ENCODE measurements at regions not wholly inside any gene's neighbourhood (a gene's known extent, or its start where the extent isn't known, plus 50 kb on each side); places are given as distances from the start of the nearest gene placed in this dataset.

GRCh38 chr13:106299621-106300020 lies 235.8 kb downstream of the EFNB2 start:
- Histone ChIP-seq H3K4me1 (no peaks in the 10 kb centered on the region), H3K27ac (replicated peaks in 1 of 4) (no peak overlapping the region), H3K27me3 (no peaks in the 10 kb centered on the region), H3K4me3 (no peak overlapping the region), H3K9me3 (peaks cover 0 to 4% (median 0%) of the 10 kb centered on the region in 4 donors), H3K36me3 (no peaks in the 10 kb centered on the region)
- TF ChIP-seq POLR2A (IDR thresholded peaks at IDR 0.05; ENCODE audit: low read depth) (no peak), POLR2AphosphoS5 (IDR thresholded peaks at IDR 0.05) (no peak), CTCF (IDR thresholded peaks at IDR 0.05) (no peak), EP300 (IDR thresholded peaks at IDR 0.05) (no peak)
- 95% methylated on average over 5 of the region's 5 CpGs for WGBS
- DNase-seq (ENCODE audit: extremely low spot score), result no peak
- intact Hi-C loops (cut with DNase I), result no loop called here

DNA sequence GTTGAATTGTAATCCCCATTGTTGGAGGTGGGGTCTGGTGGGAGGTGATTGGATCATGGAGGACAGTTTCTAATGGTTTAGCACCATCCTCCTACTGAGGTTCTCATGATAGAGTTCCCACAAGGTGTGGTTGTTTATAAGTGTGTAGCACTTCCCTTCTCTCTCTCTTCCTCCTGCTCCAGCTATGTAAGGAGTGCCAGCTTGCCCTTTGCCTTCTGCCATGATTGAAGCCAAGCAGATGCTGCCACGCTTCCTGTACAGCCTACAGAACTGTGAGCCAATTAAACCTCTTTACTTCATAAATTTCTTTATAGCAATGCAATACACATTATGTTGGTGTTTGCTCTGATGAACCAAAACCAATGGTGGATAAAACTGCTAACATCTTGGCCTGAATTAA lies 238.2 kb downstream of the EFNB2 start:
- 93% methylated on average over 1 of the region's 1 CpG for WGBS
- TF ChIP-seq POLR2A (IDR thresholded peaks at IDR 0.05; ENCODE audit: low read depth) (no peak), CTCF (IDR thresholded peaks at IDR 0.05) (no peak), EP300 (IDR thresholded peaks at IDR 0.05) (no peak), POLR2AphosphoS5 (IDR thresholded peaks at IDR 0.05) (no peak)
- intact Hi-C loops (cut with DNase I), result no loop called here

DNA sequence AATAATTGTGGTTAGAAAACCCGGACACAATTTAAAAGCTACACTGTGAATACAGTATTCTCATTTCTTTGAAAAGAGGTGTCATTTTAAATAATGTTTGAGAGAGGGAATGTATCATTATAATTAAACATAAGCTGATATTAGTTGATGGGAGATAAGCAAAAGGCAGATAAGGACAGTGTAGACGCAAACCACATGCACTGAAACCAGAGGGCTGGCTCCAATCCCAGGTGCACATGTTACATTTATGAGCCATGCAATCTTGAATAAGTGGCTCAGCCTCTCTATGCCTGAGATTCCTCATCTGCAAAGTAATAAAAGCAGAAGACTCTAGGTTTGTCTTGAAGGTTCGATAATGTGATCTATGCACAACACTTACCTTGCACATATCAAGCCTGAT lies 238.7 kb downstream of the EFNB2 start:
- DNase-seq (ENCODE audit: extremely low spot score), result no peak
- no peak overlapping the region for H3K27ac ChIP-seq (replicated peaks in 1 of 4)
- intact Hi-C loops (cut with DNase I), result no loop called here
- no peaks in the 10 kb centered on the region for H3K27me3 ChIP-seq
- WGBS, result 74% methylated on average over 3 of the region's 3 CpGs
- H3K4me3 ChIP-seq, result no peak overlapping the region
- H3K9me3 ChIP-seq, result no peaks in the 10 kb centered on the region
- no peak for TF ChIP-seq POLR2AphosphoS5 (IDR thresholded peaks at IDR 0.05)
- no peak for TF ChIP-seq EP300 (IDR thresholded peaks at IDR 0.05)
- TF ChIP-seq CTCF (IDR thresholded peaks at IDR 0.05), result no peak
- no peak for TF ChIP-seq POLR2A (IDR thresholded peaks at IDR 0.05; ENCODE audit: low read depth)
- H3K36me3 ChIP-seq, result no peaks in the 10 kb centered on the region
- H3K4me1 ChIP-seq, result no peaks in the 10 kb centered on the region

More for the DNA sequence above, 238.2 kb downstream of the EFNB2 start:
- H3K27me3 ChIP-seq, result no peaks in the 10 kb centered on the region
- no peak for DNase-seq (ENCODE audit: extremely low spot score)
- no peaks in the 10 kb centered on the region for H3K4me1 ChIP-seq
- H3K9me3 ChIP-seq, result no peaks in the 10 kb centered on the region
- H3K27ac ChIP-seq (replicated peaks in 1 of 4), result no peak overlapping the region
- no peak overlapping the region for H3K4me3 ChIP-seq
- H3K36me3 ChIP-seq, result no peaks in the 10 kb centered on the region

GRCh38 chr13:106295971-106296370 lies 239.5 kb downstream of the EFNB2 start:
- Histone ChIP-seq H3K36me3 (no peaks in the 10 kb centered on the region), H3K4me3 (no peak overlapping the region), H3K27ac (replicated peaks in 1 of 4) (no peak overlapping the region), H3K4me1 (no peaks in the 10 kb centered on the region), H3K9me3 (no peaks in the 10 kb centered on the region), H3K27me3 (no peaks in the 10 kb centered on the region)
- TF ChIP-seq POLR2AphosphoS5 (IDR thresholded peaks at IDR 0.05) (no peak), POLR2A (IDR thresholded peaks at IDR 0.05; ENCODE audit: low read depth) (no peak), CTCF (IDR thresholded peaks at IDR 0.05) (no peak), EP300 (IDR thresholded peaks at IDR 0.05) (no peak)
- no peak for DNase-seq (ENCODE audit: extremely low spot score)
- intact Hi-C loops (cut with DNase I), result no loop called here
- 78% methylated on average over 7 of the region's 7 CpGs for WGBS

DNA sequence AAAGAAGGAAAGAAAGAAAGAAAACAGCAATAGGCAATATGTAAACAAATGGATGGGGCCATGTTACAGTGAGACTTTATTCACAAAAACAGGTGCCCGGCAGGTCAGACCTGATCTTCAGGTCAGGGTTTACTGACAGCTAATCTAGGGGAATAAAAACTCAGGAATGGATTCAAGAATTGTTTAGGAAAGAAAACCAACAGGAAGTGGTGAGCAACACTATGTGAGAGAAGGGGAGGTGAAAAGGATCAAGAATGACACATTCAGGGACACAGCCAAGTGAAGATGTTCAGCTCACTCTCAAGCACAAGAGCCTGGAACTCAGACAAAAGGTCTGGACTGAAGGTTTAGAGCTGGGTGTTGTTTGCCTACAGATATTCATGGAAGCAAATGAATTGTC lies 244.5 kb downstream of the EFNB2 start:
- Histone ChIP-seq H3K36me3 (no peaks in the 10 kb centered on the region), H3K9me3 (no peaks in the 10 kb centered on the region), H3K4me3 (no peak overlapping the region), H3K27ac (replicated peaks in 1 of 4) (no peak overlapping the region), H3K27me3 (no peaks in the 10 kb centered on the region), H3K4me1 (no peaks in the 10 kb centered on the region)
- TF ChIP-seq EP300 (IDR thresholded peaks at IDR 0.05), result no peak
- TF ChIP-seq POLR2A (IDR thresholded peaks at IDR 0.05; ENCODE audit: low read depth), result no peak
- TF ChIP-seq POLR2AphosphoS5 (IDR thresholded peaks at IDR 0.05), result no peak
- no peak for TF ChIP-seq CTCF (IDR thresholded peaks at IDR 0.05)
- WGBS, result 94% methylated on average over 1 of the region's 1 CpG
- DNase-seq (ENCODE audit: extremely low spot score), result no peak
- intact Hi-C loops (cut with DNase I), result no loop called here

Measured in esophagus muscularis mucosa (tissue), 4 donors.